Tongue (tissue), 1 donor: ENCODE measurements at regions not wholly inside any gene's neighbourhood (a gene's known extent, or its start where the extent isn't known, plus 50 kb on each side); places are given as distances from the start of the nearest gene placed in this dataset.
A peak's percentile ranks its signal among the peaks of the same experiment; 100 is the strongest.

Source experiments
- DNase-seq: peaks from one replicate; pipeline ENCODE4 v3.0.0-alpha.2; 2015

DNA sequence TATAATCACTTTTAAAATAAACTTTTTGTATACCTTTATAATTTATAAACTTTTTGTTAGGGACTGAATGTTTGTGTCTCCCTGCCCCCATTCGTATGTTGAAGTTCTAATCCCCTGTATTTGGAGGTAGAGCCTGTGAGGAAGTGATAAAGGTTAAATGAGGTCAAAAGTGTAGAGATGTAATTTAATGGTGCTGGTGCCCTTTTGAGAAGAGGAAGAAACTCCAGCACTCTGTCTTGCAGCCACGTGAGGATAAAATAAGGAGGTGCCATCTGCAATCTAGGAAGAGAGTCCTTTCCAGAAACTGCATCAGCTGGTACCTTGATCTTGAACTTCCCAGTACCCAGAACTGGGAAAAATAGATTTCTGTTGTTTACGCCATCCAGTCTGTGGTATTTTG lies 106.1 kb upstream of the RGMA start:
- DNase-seq = no peak

- no peak for DNase-seq
Measured at GRCh38 chr15:93190238-93190637, 101.2 kb upstream of the RGMA start.

- peak; percentile 28 for DNase-seq
Measured at GRCh38 chr15:93189561-93189960, 100.5 kb upstream of the RGMA start.

GRCh38 chr15:93188236-93188635 lies 99.2 kb upstream of the RGMA start:
- DNase-seq = no peak

DNA sequence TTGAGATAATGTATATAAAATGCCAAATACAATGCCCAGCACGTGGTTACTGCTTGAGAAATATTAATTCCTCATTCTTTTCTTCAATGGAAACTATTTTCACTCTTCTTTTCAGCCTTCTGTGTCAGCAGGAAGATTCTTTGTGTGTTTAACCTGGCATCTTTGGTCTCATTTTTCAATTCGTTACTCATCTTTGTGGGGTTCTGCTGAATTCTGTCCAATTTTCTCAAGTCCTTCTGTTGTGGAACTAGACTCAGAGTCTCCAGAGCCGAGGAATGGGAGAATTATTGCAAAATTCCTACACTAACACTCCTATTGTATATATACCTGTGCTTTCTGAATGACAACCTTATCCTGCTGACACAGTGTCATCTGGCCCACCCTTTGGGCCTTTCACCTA lies 96.8 kb upstream of the RGMA start:
- DNase-seq = no peak

DNA sequence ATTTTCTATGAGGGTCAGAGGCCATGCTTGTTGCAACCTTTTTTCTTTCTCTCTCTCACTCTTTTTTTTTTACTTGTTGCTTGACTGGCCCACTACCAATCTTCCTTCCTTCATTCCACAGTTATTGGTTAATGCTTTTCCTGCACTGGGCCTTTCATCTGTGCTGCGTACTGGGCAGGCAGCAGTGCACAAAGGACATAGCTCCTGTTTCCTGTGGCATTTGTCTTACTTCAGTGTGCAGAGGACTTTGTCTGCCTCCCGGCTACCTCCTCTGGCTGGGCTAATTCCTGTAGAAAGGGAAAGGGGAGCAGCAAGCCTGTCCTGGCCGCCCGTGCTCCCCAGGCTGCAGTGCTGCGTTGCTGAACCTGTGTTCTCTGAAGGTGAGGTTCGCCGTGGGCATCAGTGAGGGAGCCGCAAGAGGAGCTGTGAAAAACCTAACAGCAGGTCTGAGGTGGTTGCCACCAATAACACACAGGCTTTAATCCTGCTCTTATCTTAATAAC lies 93.7 kb upstream of the RGMA start:
- DNase-seq = no peak

GRCh38 chr15:93180656-93181055 lies 91.6 kb upstream of the RGMA start:
- DNase-seq = no peak

DNA sequence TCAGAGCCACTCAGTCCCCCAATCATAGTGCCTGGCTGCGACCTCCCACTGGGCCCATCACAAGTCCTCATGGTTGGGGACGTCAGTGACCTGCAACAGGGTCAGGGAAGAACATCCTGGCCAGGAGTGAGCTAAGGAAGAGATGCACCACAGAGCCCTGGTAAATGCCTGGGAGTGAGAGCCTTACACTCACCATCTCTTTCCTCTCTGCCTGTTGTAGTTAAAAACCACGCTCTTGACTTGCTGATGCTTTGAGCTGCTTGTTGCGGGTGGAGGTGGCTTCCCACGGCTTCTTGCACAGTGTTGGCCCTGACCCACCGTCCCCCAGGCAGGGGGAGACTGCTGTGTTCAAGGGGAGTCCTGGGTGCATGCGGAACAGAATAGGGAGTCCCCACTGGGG lies 91.1 kb upstream of the RGMA start:
- no peak for DNase-seq

- no peak for DNase-seq
Measured at GRCh38 chr15:93179700-93180102, 90.7 kb upstream of the RGMA start.

- peak; percentile 41 for DNase-seq
Measured at GRCh38 chr15:93179072-93179471, 90.1 kb upstream of the RGMA start.

- DNase-seq = no peak
Measured at GRCh38 chr15:93178371-93178770, 89.4 kb upstream of the RGMA start.

GRCh38 chr15:93176065-93176464 lies 87.1 kb upstream of the RGMA start:
- no peak for DNase-seq

DNA sequence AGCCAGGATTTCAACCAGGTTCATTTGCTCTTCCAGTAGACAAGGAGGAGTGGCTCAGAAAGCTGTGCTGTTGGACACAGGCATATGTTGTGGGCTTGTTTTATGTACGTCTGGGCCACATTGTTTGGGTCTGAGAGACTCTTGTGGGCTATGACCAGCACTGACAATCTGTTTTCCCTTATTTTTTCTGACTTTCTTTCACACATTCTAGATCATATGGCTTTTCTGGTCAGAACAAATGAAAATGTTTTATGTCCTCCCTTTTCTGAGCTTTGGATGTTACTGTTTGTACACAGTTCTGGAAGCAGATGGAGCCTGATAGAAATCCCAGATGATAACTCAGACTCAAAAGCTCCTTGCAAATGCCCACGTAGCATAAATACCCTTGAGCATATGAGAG lies 85.8 kb upstream of the RGMA start:
- DNase-seq = no peak

DNA sequence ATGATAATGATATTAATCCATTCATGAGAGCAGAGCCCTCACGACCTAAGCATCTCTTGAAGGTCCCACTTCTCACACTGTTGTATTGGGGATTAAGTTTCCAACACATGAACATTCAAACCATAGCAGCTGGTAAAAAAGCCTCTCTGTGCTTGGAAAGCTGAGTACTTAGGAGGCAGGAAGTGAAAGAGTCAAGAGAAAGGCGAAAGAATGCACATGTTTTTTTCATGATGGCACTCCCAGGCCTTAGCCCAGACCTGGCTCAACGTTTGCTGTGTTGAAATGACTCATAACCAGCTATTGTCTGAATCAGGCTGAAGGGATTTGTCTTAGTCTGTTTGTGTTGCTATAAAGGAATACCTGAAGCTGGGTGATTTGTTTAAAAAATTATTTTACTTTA lies 84.4 kb upstream of the RGMA start:
- DNase-seq = peak; percentile 40

- peak; percentile 26 for DNase-seq
Measured at GRCh38 chr15:93171476-93171875, 82.5 kb upstream of the RGMA start.

- peak; percentile 75 for DNase-seq
Measured at GRCh38 chr15:93170329-93170728, 81.3 kb upstream of the RGMA start.

DNA sequence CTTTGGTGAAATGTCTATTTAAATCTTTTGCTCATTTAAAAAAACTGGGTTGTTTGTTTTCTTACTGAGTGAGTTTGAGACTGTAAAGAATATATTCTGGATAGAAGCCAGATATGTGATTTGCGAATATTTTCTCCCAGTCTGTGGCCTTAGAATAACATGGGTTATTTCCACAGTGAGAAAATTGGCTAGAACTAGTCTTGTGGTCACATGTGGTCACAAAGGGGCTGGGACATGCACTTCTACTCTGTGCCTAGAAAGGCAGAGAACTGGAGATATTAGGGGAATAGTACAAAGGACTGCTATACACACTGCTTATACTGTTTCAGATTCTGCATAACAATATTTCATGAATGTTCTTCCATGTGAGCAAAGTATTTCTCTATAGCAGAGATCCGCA lies 79.9 kb upstream of the RGMA start:
- peak; percentile 40 for DNase-seq

DNA sequence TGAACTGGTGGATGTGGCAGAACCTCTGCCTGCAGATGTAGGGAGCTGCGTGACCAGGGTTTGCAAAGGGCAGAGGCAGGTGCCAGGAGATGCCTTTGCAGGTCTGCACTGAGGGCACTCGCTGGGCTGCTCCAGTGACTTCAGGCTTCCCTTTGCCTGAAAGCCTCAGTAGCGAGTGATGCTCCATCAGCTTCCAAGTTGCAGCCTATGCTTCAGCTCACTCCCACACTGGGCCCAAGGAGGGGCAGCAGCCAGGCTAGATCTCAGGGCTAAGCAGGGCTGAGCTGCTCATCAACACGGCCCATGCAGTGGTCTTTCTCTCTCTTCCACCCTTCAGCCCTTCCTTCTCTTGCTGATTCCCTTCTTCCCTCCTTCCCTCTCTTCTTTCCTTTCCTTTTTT lies 78.3 kb upstream of the RGMA start:
- DNase-seq = no peak

GRCh38 chr15:93166675-93167074 lies 77.7 kb upstream of the RGMA start:
- DNase-seq = no peak

- DNase-seq = no peak
Measured at GRCh38 chr15:93165734-93166470, 76.9 kb upstream of the RGMA start.

GRCh38 chr15:93164409-93164808 lies 75.4 kb upstream of the RGMA start:
- DNase-seq = no peak

DNA sequence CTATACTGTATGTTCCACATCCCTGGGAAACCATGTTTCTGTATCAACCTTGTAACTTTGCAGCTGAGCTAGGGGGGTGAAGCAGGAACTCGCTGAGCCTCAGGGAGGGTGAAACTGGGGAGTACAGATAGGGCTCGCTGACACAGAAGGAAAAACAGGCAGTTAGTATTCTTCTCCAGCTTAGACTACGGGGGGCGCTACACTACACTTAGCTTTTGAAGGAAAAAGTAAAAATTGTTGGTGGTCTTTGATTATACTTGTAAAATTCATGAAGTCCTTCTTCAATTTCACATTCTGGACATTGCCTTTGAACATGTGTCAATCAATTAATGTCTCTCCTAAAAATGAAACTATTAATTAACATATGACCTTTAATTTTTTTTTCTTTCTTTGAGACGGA lies 73.5 kb upstream of the RGMA start:
- DNase-seq = no peak

DNA sequence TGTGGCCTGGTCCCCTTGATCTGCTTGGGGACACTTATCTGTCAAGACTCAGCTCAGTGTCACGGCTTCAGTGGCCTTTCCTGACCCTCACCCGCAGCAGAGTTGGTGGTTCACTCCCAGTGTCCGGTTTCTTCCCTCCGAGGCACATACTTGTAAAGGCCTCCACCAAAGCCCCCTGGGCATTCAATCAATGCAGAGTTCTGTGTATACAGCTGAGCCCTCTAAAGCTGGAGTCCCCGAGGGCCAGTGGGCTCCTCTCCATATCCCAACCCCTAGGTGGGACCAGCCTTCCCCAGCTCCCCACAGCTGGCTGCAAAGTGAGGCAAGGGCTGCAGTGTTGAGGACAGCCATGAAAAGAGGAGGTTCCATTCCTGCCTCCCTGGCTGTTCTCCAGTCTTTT lies 70.9 kb upstream of the RGMA start:
- no peak for DNase-seq

DNA sequence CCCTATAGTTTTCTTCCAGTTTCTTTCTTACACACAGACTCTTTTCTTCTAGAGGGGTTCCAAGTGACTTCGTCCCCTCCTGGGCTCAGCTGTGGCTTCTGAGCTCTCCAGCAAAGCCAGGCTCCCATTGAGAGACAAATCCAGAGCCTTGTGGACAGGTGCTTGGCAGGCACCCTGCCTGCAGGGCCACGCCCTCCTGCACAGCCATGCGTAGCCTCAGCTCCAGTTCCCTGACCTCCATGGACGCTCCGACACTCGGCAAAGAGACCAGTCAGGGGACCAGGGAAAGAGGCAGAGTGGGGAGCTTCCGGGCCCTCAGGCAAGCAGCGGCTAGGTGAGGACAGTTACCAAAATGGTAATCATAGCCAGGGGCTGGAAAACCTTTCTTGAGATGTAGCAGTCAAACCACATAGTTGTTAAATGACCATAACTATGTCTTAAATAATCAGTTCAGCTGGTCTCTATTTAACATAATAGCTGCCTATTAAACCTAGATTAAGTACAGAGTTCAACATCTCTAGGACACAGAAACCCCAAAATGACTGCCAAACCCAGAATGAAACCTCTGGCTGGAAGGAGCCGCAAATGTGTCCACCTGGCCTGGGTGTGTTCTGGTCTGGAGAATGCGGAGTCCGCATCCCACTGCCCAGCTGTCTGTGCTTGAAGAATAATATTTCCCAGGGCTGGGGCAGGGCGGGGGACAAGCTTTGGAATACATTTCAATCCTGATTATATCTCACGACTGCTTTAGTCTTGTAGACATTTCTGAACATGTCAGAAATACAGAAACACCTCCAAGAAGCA lies 69.3 kb upstream of the RGMA start:
- DNase-seq = peak; percentile 88
